ENCODE measurements at regions not wholly inside any gene's neighbourhood (a gene's known extent, or its start where the extent isn't known, plus 50 kb on each side); places are given as distances from the start of the nearest gene placed in this dataset.

- TF ChIP-seq CTCF (IDR thresholded peaks at IDR 0.05) = no peak
- TF ChIP-seq EZH2 (IDR thresholded peaks at IDR 0.05; ENCODE audit: borderline replicate concordance, insufficient read depth, low read depth, low read length, poor library complexity, severe bottlenecking) = no peak
These were observed 65.4 kb upstream of the BEND6 start for GRCh38 chr6:56889492-56889891.

All from B cell (primary cell).